Liver (tissue), 3 donors: ENCODE measurements at regions not wholly inside any gene's neighbourhood (a gene's known extent, or its start where the extent isn't known, plus 50 kb on each side); places are given as distances from the start of the nearest gene placed in this dataset.

Experiments
- ATF3 ChIP-seq: IDR thresholded peaks from 2 replicates; pipeline ENCODE4 v1.6.1; 2016; ENCODE audit warnings: antibody characterized with exemption
- CTCF ChIP-seq: fragments of 150-350 bp; IDR thresholded peaks from 2 replicates; pipeline ENCODE4 v1.5.1; 2017; ENCODE audit warnings: improper control_type of control experiment, low read depth, low read length; ENCODE audit not compliant: missing input control
- FOXA2 ChIP-seq: IDR thresholded peaks from 2 replicates; pipeline ENCODE4 v1.6.1; 2016; ENCODE audit warnings: antibody characterized with exemption
- GABPA ChIP-seq, 2 donors: IDR thresholded peaks in 1 of 2; conservative IDR thresholded peaks in 1 of 2; 2 replicates each; pipeline ENCODE4 v1.6.1; 2016; ENCODE audit warnings: antibody characterized with exemption in 2 of 2, mild to moderate bottlenecking in 1 of 2, moderate library complexity in 1 of 2
- HNF4A ChIP-seq, 2 donors: conservative IDR thresholded peaks; 2 replicates each; pipeline ENCODE4 v1.6.1; 2016; ENCODE audit warnings: antibody characterized with exemption in 2 of 2, mild to moderate bottlenecking in 2 of 2
- JUND ChIP-seq, 2 donors: IDR thresholded peaks; 2 replicates each; pipeline ENCODE4 v1.6.1; 2016; ENCODE audit warnings: antibody characterized with exemption in 2 of 2
- MAX ChIP-seq: IDR thresholded peaks from 2 replicates; pipeline ENCODE4 v1.6.1; 2016; ENCODE audit warnings: antibody characterized with exemption
- SP1 ChIP-seq: IDR thresholded peaks from 2 replicates; pipeline ENCODE4 v1.6.1; 2018; ENCODE audit warnings: antibody characterized with exemption, mild to moderate bottlenecking
- TAF1 ChIP-seq: conservative IDR thresholded peaks from 2 replicates; pipeline ENCODE4 v1.6.1; 2016; ENCODE audit warnings: antibody characterized with exemption, mild to moderate bottlenecking
- donor health status: healthy.
- donor health status: healthy.

GRCh38 chr13:22596171-22596863, 584.5 kb upstream of the SGCG start:
- TF ChIP-seq CTCF: no peak
- no peak for TF ChIP-seq GABPA (IDR thresholded peaks at IDR 0.05 in 1 of 2, conservative IDR thresholded peaks at IDR 0.05 in 1 of 2)
- TF ChIP-seq TAF1: no peak
- no peak for TF ChIP-seq FOXA2
- no peak for TF ChIP-seq JUND (IDR thresholded peaks at IDR 0.05)
- TF ChIP-seq HNF4A (conservative IDR thresholded peaks at IDR 0.05): no peak
- no peak for TF ChIP-seq MAX
- no peak for TF ChIP-seq SP1
- no peak for TF ChIP-seq ATF3
